ENCODE measurements at regions not wholly inside any gene's neighbourhood (a gene's known extent, or its start where the extent isn't known, plus 50 kb on each side); places are given as distances from the start of the nearest gene placed in this dataset.

- TF ChIP-seq POLR2AphosphoS5 (IDR thresholded peaks at IDR 0.05; ENCODE audit: low read depth, low read length) (no peak), TAF1 (IDR thresholded peaks at IDR 0.05; ENCODE audit: borderline replicate concordance, low read depth, low read length) (no peak)
Measured at GRCh38 chr2:183597841-183598240, 473.6 kb downstream of the NUP35 start.
